GM06990 (cell line): ENCODE measurements at regions not wholly inside any gene's neighbourhood (a gene's known extent, or its start where the extent isn't known, plus 50 kb on each side); places are given as distances from the start of the nearest gene placed in this dataset.

ENCODE experiments used
- DNase-seq: peaks from one replicate; pipeline ENCODE4 v3.0.0-alpha.2; 2011; ENCODE audit not compliant: insufficient read length; ENCODE audit errors: extremely low read depth
- H3K27me3 ChIP-seq: replicated peaks from 2 replicates; pipeline ENCODE4 v1.6.0; 2011; ENCODE audit warnings: low read length; ENCODE audit not compliant: control insufficient read depth, insufficient read depth
- H3K36me3 ChIP-seq: 2 replicates; pipeline ENCODE4 v1.5.1; 2011; ENCODE audit warnings: low read length; ENCODE audit not compliant: control insufficient read depth, insufficient read depth
- H3K4me3 ChIP-seq: replicated peaks from 2 replicates; pipeline ENCODE4 v1.5.1; 2011; ENCODE audit warnings: low read depth, mild to moderate bottlenecking, control low read depth, low read length
- CTCF ChIP-seq: IDR thresholded peaks from 2 replicates; pipeline ENCODE4 v1.5.1; 2011; ENCODE audit warnings: low read length, control low read depth, mild to moderate bottlenecking, inconsistent platforms; ENCODE audit not compliant: insufficient read depth, poor library complexity, severe bottlenecking

DNA sequence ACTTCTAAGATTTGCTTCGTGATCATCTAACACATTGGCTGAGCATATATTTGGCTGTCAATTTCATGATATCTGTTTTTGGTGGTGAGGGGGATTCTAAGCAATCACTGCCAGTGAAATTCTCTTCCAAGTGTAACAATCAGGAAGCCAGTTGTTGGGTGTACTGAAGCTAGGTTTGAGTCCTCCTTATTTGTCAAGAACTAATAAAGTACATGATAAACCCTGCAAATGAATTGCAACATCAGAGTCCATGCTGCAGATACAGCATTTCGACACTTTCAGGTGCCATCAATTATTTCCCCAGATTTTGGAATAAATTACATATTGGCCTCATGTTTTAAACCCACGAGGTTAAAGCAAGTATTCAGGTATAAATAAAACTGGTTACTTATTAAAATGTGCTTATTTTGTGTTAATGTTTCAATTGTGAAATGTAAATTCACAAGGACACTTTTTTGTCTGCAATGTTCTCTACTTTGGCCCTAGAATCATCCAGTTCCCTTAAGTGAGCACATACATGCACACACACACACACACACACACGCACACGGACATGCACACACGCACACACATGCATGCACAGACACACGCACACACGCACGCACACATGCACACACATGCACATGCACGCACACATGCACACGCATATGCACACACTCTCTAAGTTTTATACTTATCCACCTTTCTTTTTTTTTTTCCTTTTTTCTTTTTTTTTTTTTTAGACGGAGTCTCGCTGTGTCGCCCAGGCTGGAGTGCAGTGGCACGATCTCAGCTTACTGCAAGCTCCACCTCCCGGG lies 510.2 kb upstream of the KLF6 start:
- Histone ChIP-seq H3K4me3 (no peak overlapping the region), H3K36me3 (no peaks in the 10 kb centered on the region), H3K27me3 (no peaks in the 10 kb centered on the region)
- TF ChIP-seq CTCF, result no peak
- DNase-seq, result no peak

DNA sequence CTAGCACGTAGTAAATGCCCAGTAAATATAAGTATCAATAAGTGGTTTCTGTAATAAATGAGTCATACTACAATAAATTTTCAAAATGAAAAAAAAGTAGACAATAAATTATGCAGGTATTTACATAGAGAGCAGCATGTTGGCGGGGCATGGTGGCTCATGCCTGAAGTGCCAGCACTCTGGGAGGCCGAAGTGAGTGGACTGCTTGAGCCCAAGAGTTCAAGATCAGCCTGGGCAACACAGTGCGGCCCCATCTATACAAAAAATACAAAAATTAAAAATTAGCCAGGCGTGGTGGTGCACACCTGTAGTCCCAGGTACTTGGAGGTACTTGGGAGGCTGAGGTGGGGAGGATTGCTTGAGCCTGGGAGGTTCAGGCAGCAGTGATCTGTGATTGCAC lies 509.3 kb upstream of the KLF6 start:
- Histone ChIP-seq H3K4me3 (no peak overlapping the region), H3K36me3 (no peaks in the 10 kb centered on the region), H3K27me3 (no peaks in the 10 kb centered on the region)
- TF ChIP-seq CTCF, result no peak
- no peak for DNase-seq

- no peaks in the 10 kb centered on the region for H3K27me3 ChIP-seq
- no peak for DNase-seq
- H3K4me3 ChIP-seq, result no peak overlapping the region
- no peak for TF ChIP-seq CTCF
- H3K36me3 ChIP-seq, result no peaks in the 10 kb centered on the region
These were observed 507.0 kb upstream of the KLF6 start for GRCh38 chr10:4291990-4292389.

GRCh38 chr10:4285121-4285520 lies 500.1 kb upstream of the KLF6 start:
- H3K36me3 ChIP-seq, result no peaks in the 10 kb centered on the region
- no peak for DNase-seq
- no peak for TF ChIP-seq CTCF
- H3K27me3 ChIP-seq, result no peaks in the 10 kb centered on the region
- no peak overlapping the region for H3K4me3 ChIP-seq

- no peak for DNase-seq
- no peak for TF ChIP-seq CTCF
- H3K27me3 ChIP-seq, result no peaks in the 10 kb centered on the region
- no peaks in the 10 kb centered on the region for H3K36me3 ChIP-seq
- no peak overlapping the region for H3K4me3 ChIP-seq
These were observed 499.0 kb upstream of the KLF6 start for GRCh38 chr10:4283846-4284610.
